A673 (cell line): ENCODE measurements at regions not wholly inside any gene's neighbourhood (a gene's known extent, or its start where the extent isn't known, plus 50 kb on each side); places are given as distances from the start of the nearest gene placed in this dataset.

Experiments used
- BruUV-seq: library from RNA; stranded (reverse); fragments of 400-500 nt; replicated peaks from 2 replicates; lab custom pipeline; 2021; lab: Mats Ljungman, UMichigan
- CTCF ChIA-PET: fragments of 300-600 bp; sonication (Branson Sonifier 250); formaldehyde crosslinking; loops from one replicate; lab custom pipeline; 2022; ENCODE audit warnings: antibody characterized with exemption; lab: Charles Lee
- POLR2A ChIA-PET: fragments of 300-600 bp; sonication (Branson Sonifier 250); formaldehyde crosslinking; loops from one replicate; lab custom pipeline; 2022; ENCODE audit warnings: antibody characterized with exemption; ENCODE audit not compliant: low non-redundant PET; lab: Charles Lee
- DNase-seq: peaks from one replicate; pipeline ENCODE4 v3.0.0-alpha.2; 2015; ENCODE audit warnings: low spot score
- H3K27ac ChIP-seq: fragments of 200-600 bp; sonication (generic); 2 replicates; pipeline ENCODE4 v1.5.1; 2016; ENCODE audit warnings: mixed run types, low read depth, mild to moderate bottlenecking, mixed read lengths, antibody characterized with exemption, low read length; ENCODE audit not compliant: poor library complexity, severe bottlenecking
- H3K27me3 ChIP-seq: fragments of 200-600 bp; sonication (generic); replicated peaks from 2 replicates; pipeline ENCODE4 v1.6.1; 2017; ENCODE audit warnings: mixed run types, low read depth, mild to moderate bottlenecking, mixed read lengths, antibody characterized with exemption, low read length; ENCODE audit not compliant: insufficient read depth, poor library complexity
- H3K36me3 ChIP-seq: fragments of 200-600 bp; sonication (generic); 2 replicates; pipeline ENCODE4 v1.6.1; 2016; ENCODE audit warnings: mixed run types, mild to moderate bottlenecking, mixed read lengths, antibody characterized with exemption, low read length; ENCODE audit not compliant: insufficient read depth, poor library complexity, severe bottlenecking
- H3K4me1 ChIP-seq: fragments of 200-600 bp; sonication (generic); 2 replicates; pipeline ENCODE4 v1.6.1; 2017; ENCODE audit warnings: mixed run types, mild to moderate bottlenecking, mixed read lengths, antibody characterized with exemption, low read length; ENCODE audit not compliant: insufficient read depth, poor library complexity, severe bottlenecking
- H3K4me3 ChIP-seq: fragments of 200-600 bp; sonication (generic); 2 replicates; pipeline ENCODE4 v1.5.1; 2016; ENCODE audit warnings: low read depth, mixed run types, mild to moderate bottlenecking, mixed read lengths, low read length; ENCODE audit not compliant: poor library complexity, severe bottlenecking
- H3K9me3 ChIP-seq: fragments of 200-600 bp; sonication (generic); 2 replicates; pipeline ENCODE4 v1.6.1; 2016; ENCODE audit warnings: mixed run types, low read depth, mild to moderate bottlenecking, mixed read lengths, antibody characterized with exemption, low read length; ENCODE audit not compliant: poor library complexity, severe bottlenecking
- CTCF ChIP-seq: fragments of 300-800, 200-600 bp; sonication (generic); conservative IDR thresholded peaks from 2 replicates; pipeline ENCODE4 v1.5.1; 2017; ENCODE audit warnings: low read depth, mild to moderate bottlenecking, antibody characterized with exemption, low read length, moderate library complexity, mixed read lengths
- EZH2 ChIP-seq: fragments of 200-600 bp; sonication (generic); IDR thresholded peaks from 2 replicates; pipeline ENCODE4 v1.6.1; 2017; ENCODE audit warnings: borderline replicate concordance, low read depth, mild to moderate bottlenecking, mixed read lengths, antibody characterized with exemption, low read length; ENCODE audit not compliant: poor library complexity, severe bottlenecking
- intact Hi-C: fragments of 100-400 bp; cut with micrococcal nuclease; formaldehyde crosslinking; loops from one replicate; pipeline ENCODE4 v1.10.0; 2022; ENCODE audit not compliant: unreplicated experiment

GRCh38 chr4:71141125-71141524 lies 147.7 kb downstream of the DCK start:
- Histone ChIP-seq H3K36me3 (no peaks in the 10 kb centered on the region), H3K27me3 (no peaks in the 10 kb centered on the region), H3K4me3 (no peak overlapping the region), H3K9me3 (no peaks in the 10 kb centered on the region), H3K4me1 (no peaks in the 10 kb centered on the region), H3K27ac (no peak overlapping the region)
- intact Hi-C loops, result no loop called here
- BruUV-seq, result no TSS peak
- CTCF ChIA-PET, result no interaction called here
- TF ChIP-seq CTCF, result no peak
- TF ChIP-seq EZH2, result no peak
- POLR2A ChIA-PET, result no interaction called here
- DNase-seq, result no peak

GRCh38 chr4:71147261-71147660 lies 153.8 kb downstream of the DCK start:
- Histone ChIP-seq H3K9me3 (no peaks in the 10 kb centered on the region), H3K36me3 (no peaks in the 10 kb centered on the region), H3K4me1 (no peaks in the 10 kb centered on the region), H3K4me3 (no peak overlapping the region), H3K27ac (no peak overlapping the region), H3K27me3 (no peaks in the 10 kb centered on the region)
- no peak for TF ChIP-seq CTCF
- TF ChIP-seq EZH2, result no peak
- no TSS peak for BruUV-seq
- ChIA-PET POLR2A (no interaction called here), CTCF (no interaction called here)
- intact Hi-C loops, result no loop called here
- DNase-seq, result no peak

- intact Hi-C loops, result no loop called here
- Histone ChIP-seq H3K36me3 (no peaks in the 10 kb centered on the region), H3K27me3 (no peaks in the 10 kb centered on the region), H3K4me3 (no peak overlapping the region), H3K4me1 (no peaks in the 10 kb centered on the region), H3K27ac (no peak overlapping the region), H3K9me3 (no peaks in the 10 kb centered on the region)
- DNase-seq, result no peak
- no TSS peak for BruUV-seq
- ChIA-PET CTCF (no interaction called here), POLR2A (no interaction called here)
- TF ChIP-seq CTCF (no peak), EZH2 (no peak)
Measured at GRCh38 chr4:71148545-71148944, 155.1 kb downstream of the DCK start.
